B cell (primary cell): ENCODE measurements at regions not wholly inside any gene's neighbourhood (a gene's known extent, or its start where the extent isn't known, plus 50 kb on each side); places are given as distances from the start of the nearest gene placed in this dataset.

Source experiments
- ATAC-seq: fragments of 200-7000 bp; cut with Tn5 transposase; one replicate; pipeline ENCODE4 v1.10.0; 2021; ENCODE audit warnings: low read depth, mild to moderate bottlenecking, moderate number of reproducible peaks, moderate library complexity
- CTCF ChIA-PET: fragments of 350-600 bp; sonication (Branson Sonifier 250); formaldehyde crosslinking; loops from one replicate; lab custom pipeline; 2021; ENCODE audit warnings: antibody characterized with exemption, inconsistent platforms; lab: Charles Lee
- POLR2A ChIA-PET: fragments of 350-600 bp; sonication (Branson Sonifier 250); formaldehyde crosslinking; loops from one replicate; lab custom pipeline; 2021; ENCODE audit warnings: antibody characterized with exemption; lab: Charles Lee
- DNase-seq: peaks from one replicate; pipeline ENCODE4 v3.0.0; 2013
- H2AFZ ChIP-seq: 2 replicates; pipeline ENCODE4 v1.6.1; 2012; ENCODE audit warnings: mild to moderate bottlenecking, low read depth, low read length; ENCODE audit not compliant: insufficient read depth, poor library complexity, severe bottlenecking
- H3K27ac ChIP-seq, 2 donors: 1 replicate in 1 of 2; 2 replicates in 1 of 2; pipeline ENCODE4 v1.5.1; 2012 to 2013; ENCODE audit warnings: low read length in 2 of 2, mild to moderate bottlenecking in 2 of 2, moderate library complexity in 1 of 2
- H3K27me3 ChIP-seq, 4 experiments: fragments of 200-600 bp in 1 of 4; sonication (generic) in 1 of 4; replicated peaks in 1 of 4; 1 replicate in 2 of 4; 2 replicates in 2 of 4; pipeline versions ENCODE4 v1.6.1 to v1.7.0; 2013 to 2016; ENCODE audit warnings: low read length in 3 of 4, mild to moderate bottlenecking in 2 of 4, mixed read lengths in 1 of 4, moderate library complexity in 1 of 4; ENCODE audit not compliant: insufficient read depth in 4 of 4, control insufficient read depth in 3 of 4; ENCODE audit errors: control extremely low read depth in 1 of 4
- H3K36me3 ChIP-seq, 2 experiments: replicated peaks in 1 of 2; 1 replicate in 1 of 2; 2 replicates in 1 of 2; pipeline versions ENCODE4 v1.6.1 to v1.7.1; 2013; ENCODE audit warnings: low read length in 1 of 2; ENCODE audit not compliant: insufficient read depth in 2 of 2, control insufficient read depth in 1 of 2; ENCODE audit errors: control extremely low read depth in 1 of 2, extremely low read depth in 1 of 2
- H3K4me1 ChIP-seq, 2 donors: fragments of 200-600 bp in 1 of 2; sonication (generic) in 1 of 2; 1 replicate in 1 of 2; 2 replicates in 1 of 2; pipeline versions ENCODE4 v1.5.1 to v1.6.1; 2013 to 2017; ENCODE audit warnings: low read length in 2 of 2; ENCODE audit not compliant: control insufficient read depth in 2 of 2, insufficient read depth in 2 of 2
- H3K4me2 ChIP-seq: replicated peaks from 2 replicates; pipeline ENCODE3; 2012; ENCODE audit warnings: mild to moderate bottlenecking, low read depth, low read length; ENCODE audit not compliant: poor library complexity, severe bottlenecking
- H3K4me3 ChIP-seq, 5 experiments: fragments of 200-600 bp in 1 of 5; sonication (generic) in 1 of 5; 1 replicate in 3 of 5; 2 replicates in 2 of 5; pipeline versions ENCODE4 v1.5.1 to v1.7.0; 2011 to 2016; ENCODE audit warnings: low read length in 4 of 5, mild to moderate bottlenecking in 4 of 5, low read depth in 2 of 5, control low read depth in 1 of 5, moderate library complexity in 1 of 5; ENCODE audit not compliant: insufficient read depth in 1 of 5; ENCODE audit errors: control extremely low read depth in 1 of 5, extremely low read depth in 1 of 5
- H3K79me2 ChIP-seq: fragments of 200-600 bp; sonication (generic); one replicate; pipeline ENCODE4 v1.6.0; 2016; ENCODE audit warnings: low read length; ENCODE audit not compliant: control insufficient read depth, insufficient read depth
- H3K9ac ChIP-seq: fragments of 200-600 bp; sonication (generic); 2 replicates; pipeline ENCODE4 v1.6.1; 2017; ENCODE audit warnings: mild to moderate bottlenecking, low read length, moderate library complexity
- H3K9me3 ChIP-seq, 3 donors: one replicate each; pipeline versions ENCODE4 v1.6.1 to v1.7.1; 2013; ENCODE audit warnings: low read length in 2 of 3; ENCODE audit not compliant: control insufficient read depth in 2 of 3, insufficient read depth in 1 of 3; ENCODE audit errors: control extremely low read depth in 1 of 3
- H4K20me1 ChIP-seq: 2 replicates; pipeline ENCODE4 v1.6.0; 2012; ENCODE audit warnings: mild to moderate bottlenecking, low read length; ENCODE audit not compliant: insufficient read depth, control insufficient read depth, poor library complexity, severe bottlenecking
- H3K27ac Mint-ChIP-seq: one replicate; pipeline ENCODE4 v1.8.0; 2021; ENCODE audit warnings: mixed read lengths
- H3K27me3 Mint-ChIP-seq: one replicate; pipeline ENCODE4 v1.8.0; 2021; ENCODE audit warnings: mixed read lengths
- H3K4me1 Mint-ChIP-seq: one replicate; pipeline ENCODE4 v1.8.0; 2021; ENCODE audit warnings: mixed read lengths
- H3K4me3 Mint-ChIP-seq: one replicate; pipeline ENCODE4 v1.8.0; 2021; ENCODE audit warnings: mixed read lengths
- H3K9me3 Mint-ChIP-seq: one replicate; pipeline ENCODE4 v1.8.0; 2022; ENCODE audit warnings: mixed read lengths; ENCODE audit not compliant: insufficient read depth
- CTCF ChIP-seq: fragments of 200-600 bp; IDR thresholded peaks from one replicate; pipeline ENCODE4 v1.8.0; 2022; ENCODE audit warnings: antibody characterized with exemption, mild to moderate bottlenecking
- EZH2 ChIP-seq: IDR thresholded peaks from 2 replicates; pipeline ENCODE4 v1.6.1; 2012; ENCODE audit warnings: borderline replicate concordance, low read depth, mild to moderate bottlenecking, moderate library complexity, low read length; ENCODE audit not compliant: insufficient read depth, poor library complexity, severe bottlenecking
- WGBS: methylation state at CpG from one replicate; pipeline ENCODE4 v1.1.5; 2013; ENCODE audit warnings: missing lambda C conversion rate; ENCODE audit not compliant: insufficient coverage; 5-methylcytosine and 5-hydroxymethylcytosine counted together
- intact Hi-C: fragments of 100-400 bp; cut with micrococcal nuclease; formaldehyde crosslinking; loops from one replicate; pipeline ENCODE4 v1.10.0; 2022

GRCh38 chr6:82612475-82613039 lies 248.9 kb downstream of the TPBG start:
- Mint-ChIP-seq H3K27ac (no peak overlapping the region), H3K4me1 (no peaks in the 10 kb centered on the region), H3K4me3 (no peak overlapping the region), H3K27me3 (no peaks in the 10 kb centered on the region), H3K9me3 (no peaks in the 10 kb centered on the region)
- DNase-seq (no peak), ATAC-seq (no peak)
- Histone ChIP-seq H3K9me3 (no peaks in the 10 kb centered on the region), H2AFZ (no peak overlapping the region), H4K20me1 (no peaks in the 10 kb centered on the region), H3K9ac (no peak overlapping the region), H3K27ac (no peak overlapping the region), H3K27me3 (no peaks in the 10 kb centered on the region), H3K79me2 (no peaks in the 10 kb centered on the region), H3K4me1 (no peaks in the 10 kb centered on the region), H3K4me2 (no peak overlapping the region), H3K36me3 (no peaks in the 10 kb centered on the region), H3K4me3 (no peak overlapping the region)
- no CpG with 5 or more reads among the region's 1 CpG for WGBS
- CTCF ChIA-PET = no interaction called here
- POLR2A ChIA-PET = no interaction called here
- intact Hi-C loops = no loop called here
- TF ChIP-seq CTCF (no peak), EZH2 (no peak)

- Histone ChIP-seq H3K27ac (no peak overlapping the region), H3K4me3 (no peak overlapping the region), H3K4me2 (no peak overlapping the region), H3K9ac (no peak overlapping the region), H2AFZ (no peak overlapping the region), H3K27me3 (no peaks in the 10 kb centered on the region), H3K9me3 (no peaks in the 10 kb centered on the region), H3K79me2 (no peaks in the 10 kb centered on the region), H4K20me1 (no peaks in the 10 kb centered on the region), H3K4me1 (no peaks in the 10 kb centered on the region), H3K36me3 (no peaks in the 10 kb centered on the region)
- WGBS = 0% methylated on average over 2 of the region's 3 CpGs
- ATAC-seq (no peak), DNase-seq (no peak)
- POLR2A ChIA-PET = no interaction called here
- H3K27me3 Mint-ChIP-seq = no peaks in the 10 kb centered on the region
- no peak overlapping the region for H3K27ac Mint-ChIP-seq
- H3K4me1 Mint-ChIP-seq = no peaks in the 10 kb centered on the region
- no peaks in the 10 kb centered on the region for H3K9me3 Mint-ChIP-seq
- CTCF ChIA-PET = no interaction called here
- intact Hi-C loops = no loop called here
- no peak for TF ChIP-seq EZH2
- TF ChIP-seq CTCF = no peak
- H3K4me3 Mint-ChIP-seq = no peak overlapping the region
Measured at GRCh38 chr6:82614518-82614917, 250.9 kb downstream of the TPBG start.
